Right lobe of liver (tissue), 6 donors: ENCODE measurements at regions not wholly inside any gene's neighbourhood (a gene's known extent, or its start where the extent isn't known, plus 50 kb on each side); places are given as distances from the start of the nearest gene placed in this dataset.

Experiments
- ATAC-seq, 4 donors: fragments of 200-7000 bp; cut with Tn5 transposase; one replicate each; pipeline ENCODE4 v1.9.1; 2020; ENCODE audit warnings: mild to moderate bottlenecking in 4 of 4, moderate library complexity in 4 of 4
- DNase-seq, 3 donors: peaks; one replicate each; pipeline ENCODE4 v3.0.0-alpha.2; 2020
- H3K27ac ChIP-seq, 3 donors: fragments of 200-600 bp; one replicate each; pipeline ENCODE4 v1.8.0; 2022
- H3K27me3 ChIP-seq, 2 donors: fragments of 200-600 bp; one replicate each; pipeline ENCODE4 v1.8.0; 2022
- H3K36me3 ChIP-seq, 4 donors: fragments of 200-600 bp; sonication (generic) in 1 of 4; one replicate each; pipeline versions ENCODE4 v1.5.1 to v1.8.0; 2017 to 2022; ENCODE audit warnings: control low read depth in 1 of 4
- H3K4me1 ChIP-seq, 4 donors: fragments of 200-600 bp; sonication (generic) in 1 of 4; one replicate each; pipeline versions ENCODE4 v1.5.1 to v1.8.0; 2017 to 2022; ENCODE audit warnings: control low read depth in 1 of 4
- H3K4me3 ChIP-seq, 3 donors: fragments of 200-600 bp; one replicate each; pipeline ENCODE4 v1.8.0; 2022
- H3K9me3 ChIP-seq, 4 donors: fragments of 200-600 bp; sonication (generic) in 1 of 4; one replicate each; pipeline versions ENCODE4 v1.5.1 to v1.8.0; 2017 to 2022; ENCODE audit warnings: control low read depth in 1 of 4
- CTCF ChIP-seq, 4 donors: fragments of 200-600 bp in 3 of 4; fragments of 450-650 bp in 1 of 4; IDR thresholded peaks; one replicate each; pipeline versions ENCODE4 v1.5.1 to v1.8.0; 2016 to 2022; ENCODE audit warnings: antibody characterized with exemption in 4 of 4, mild to moderate bottlenecking in 2 of 4
- POLR2A ChIP-seq: fragments of 450-650 bp; IDR thresholded peaks from one replicate; pipeline ENCODE4 v1.6.1; 2017; ENCODE audit warnings: antibody characterized with exemption, mild to moderate bottlenecking
- WGBS: methylation state at CpG from one replicate; pipeline ENCODE4 v1.1.6; 2018; ENCODE audit warnings: low coverage, low lambda C conversion rate; ENCODE audit not compliant: insufficient coverage; ENCODE audit errors: missing lambda C conversion rate; 5-methylcytosine and 5-hydroxymethylcytosine counted together
- intact Hi-C, 2 donors: fragments of 100-400 bp; cut with DNase I; formaldehyde crosslinking; loops; one replicate each; pipeline versions ENCODE4 v1.11.2 to v1.14.1; 2022
- donor health status: DM: no; HTN: yes; CAD: no.
- donor health status: DM: no; HTN: no; CAD: no.
- donor health status: DM: no; HTN: no; CAD: no.
- donor health status: DM: no; HTN: yes; CAD: no.
- donor health status: DM: no; HTN: yes; CAD: no.

- no peak for DNase-seq
- WGBS = 46% methylated on average over 2 of the region's 2 CpGs
- no peaks in the 10 kb centered on the region for H3K27me3 ChIP-seq
- no peaks in the 10 kb centered on the region for H3K36me3 ChIP-seq
- H3K9me3 ChIP-seq = no peaks in the 10 kb centered on the region
- H3K4me3 ChIP-seq = no peak overlapping the region
- no peaks in the 10 kb centered on the region for H3K4me1 ChIP-seq
- no peak for ATAC-seq
- no peak for TF ChIP-seq POLR2A
- no peak for TF ChIP-seq CTCF (IDR thresholded peaks at IDR 0.05)
- no peak overlapping the region for H3K27ac ChIP-seq
- intact Hi-C loops = no loop called here
Measured at GRCh38 chr18:51647942-51648341, 450.5 kb upstream of the MEX3C start.

DNA sequence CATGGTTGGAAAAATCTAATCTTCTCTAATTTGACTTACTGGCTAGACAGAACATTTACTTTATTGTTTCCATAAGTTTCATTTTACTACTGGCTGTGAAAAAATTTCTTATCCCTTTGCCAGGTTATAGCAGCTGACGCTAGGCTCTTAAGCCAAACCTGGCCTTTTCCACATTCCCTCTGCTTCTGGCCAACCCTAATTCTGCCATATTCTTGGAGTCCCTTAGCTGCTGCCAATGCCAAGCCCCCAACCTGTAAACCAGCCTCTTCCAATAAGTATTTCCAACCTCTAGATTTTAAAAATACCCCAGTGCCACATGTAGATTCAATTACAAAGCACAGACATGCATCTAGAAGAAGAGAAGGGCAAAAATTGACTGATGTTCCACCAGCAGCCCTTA is 452.3 kb upstream of the MEX3C start:
- no peak overlapping the region for H3K27ac ChIP-seq
- ATAC-seq (no peak), DNase-seq (no peak)
- intact Hi-C loops = no loop called here
- H3K9me3 ChIP-seq = no peaks in the 10 kb centered on the region
- no peaks in the 10 kb centered on the region for H3K27me3 ChIP-seq
- no peaks in the 10 kb centered on the region for H3K36me3 ChIP-seq
- 40% methylated on average over 1 of the region's 1 CpG for WGBS
- no peak overlapping the region for H3K4me3 ChIP-seq
- TF ChIP-seq CTCF (IDR thresholded peaks at IDR 0.05) (no peak), POLR2A (no peak)
- no peaks in the 10 kb centered on the region for H3K4me1 ChIP-seq

- H3K27me3 ChIP-seq = no peaks in the 10 kb centered on the region
- H3K4me3 ChIP-seq = no peak overlapping the region
- intact Hi-C loops = no loop called here
- TF ChIP-seq POLR2A (no peak), CTCF (IDR thresholded peaks at IDR 0.05) (no peak)
- H3K4me1 ChIP-seq = no peaks in the 10 kb centered on the region
- H3K27ac ChIP-seq = no peak overlapping the region
- no peaks in the 10 kb centered on the region for H3K9me3 ChIP-seq
- ATAC-seq (no peak), DNase-seq (no peak)
- 25% methylated on average over 2 of the region's 2 CpGs for WGBS
- H3K36me3 ChIP-seq = no peaks in the 10 kb centered on the region
Measured at GRCh38 chr18:51651761-51652160, 454.3 kb upstream of the MEX3C start.

DNA sequence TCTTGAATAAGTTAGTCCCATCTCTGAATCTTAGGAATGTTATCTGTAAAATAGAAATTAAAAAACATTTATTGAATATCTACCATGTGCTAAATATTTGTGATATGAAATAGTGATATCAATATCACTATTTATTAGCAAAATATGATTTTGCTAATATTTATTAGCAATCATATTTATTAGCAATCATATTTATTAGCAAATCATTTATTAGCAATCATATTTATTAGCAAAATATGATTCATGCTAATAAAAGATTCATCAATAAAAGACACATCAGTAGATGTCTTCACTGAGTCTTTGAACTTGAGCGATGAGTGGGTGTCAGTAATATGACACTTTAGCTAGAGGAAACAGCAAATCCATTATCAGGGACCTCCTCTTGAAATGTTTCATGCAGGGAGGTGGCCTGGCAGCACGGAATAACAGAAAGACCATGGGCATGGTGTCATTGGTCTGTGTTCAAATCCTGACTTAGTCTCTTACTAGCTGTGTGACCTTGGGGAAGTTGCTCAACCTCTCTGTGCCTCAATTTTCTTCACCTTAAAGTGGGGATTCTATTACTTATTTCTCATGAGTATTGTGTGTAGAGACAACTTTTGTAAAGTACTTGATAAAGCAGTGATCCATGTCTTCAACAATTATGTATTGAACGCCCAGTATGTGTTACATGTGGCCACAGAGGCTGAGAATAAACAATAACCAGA is 456.2 kb upstream of the MEX3C start:
- intact Hi-C loops = no loop called here
- Histone ChIP-seq H3K4me1 (no peaks in the 10 kb centered on the region), H3K4me3 (no peak overlapping the region), H3K27ac (no peak overlapping the region), H3K27me3 (no peaks in the 10 kb centered on the region), H3K36me3 (no peaks in the 10 kb centered on the region), H3K9me3 (no peaks in the 10 kb centered on the region)
- TF ChIP-seq POLR2A = no peak
- TF ChIP-seq CTCF (IDR thresholded peaks at IDR 0.05) = no peak
- WGBS = 66% methylated on average over 3 of the region's 3 CpGs
- ATAC-seq (no peak), DNase-seq (no peak)
